Fibroblast of lung (primary cell): ENCODE measurements at regions not wholly inside any gene's neighbourhood (a gene's known extent, or its start where the extent isn't known, plus 50 kb on each side); places are given as distances from the start of the nearest gene placed in this dataset.

ENCODE experiments used
- DNase-seq, 2 donors: peaks; one replicate each; pipeline versions ENCODE4 v3.0.0 to v3.0.0-alpha.2; 2010; ENCODE audit warnings: low read depth in 2 of 2
- H2AFZ ChIP-seq: 2 replicates; pipeline ENCODE4 v1.5.1; 2012; ENCODE audit warnings: low read length, control low read depth, inconsistent platforms
- H3K27ac ChIP-seq: 2 replicates; pipeline ENCODE4 v1.5.1; 2011; ENCODE audit warnings: low read length, control low read depth; ENCODE audit not compliant: insufficient read depth
- H3K27me3 ChIP-seq: 2 replicates; pipeline ENCODE4 v1.5.1; 2011; ENCODE audit warnings: mild to moderate bottlenecking, low read length; ENCODE audit not compliant: control insufficient read depth, insufficient read depth
- H3K36me3 ChIP-seq: 2 replicates; pipeline ENCODE4 v1.5.1; 2011; ENCODE audit warnings: low read length; ENCODE audit not compliant: control insufficient read depth, insufficient read depth
- H3K4me1 ChIP-seq: 2 replicates; pipeline ENCODE4 v1.5.1; 2011; ENCODE audit warnings: low read length; ENCODE audit not compliant: control insufficient read depth, insufficient read depth; ENCODE audit errors: extremely low read depth
- H3K4me2 ChIP-seq: 2 replicates; pipeline ENCODE4 v1.5.1; 2011; ENCODE audit warnings: low read length, control low read depth; ENCODE audit not compliant: insufficient read depth; ENCODE audit errors: extremely low read depth
- H3K4me3 ChIP-seq, 4 experiments: fragments of 200-600 bp in 1 of 4; sonication (generic) in 1 of 4; replicated peaks in 1 of 4; 2 replicates each; pipeline ENCODE4 v1.5.1; 2011 to 2016; ENCODE audit warnings: low read length in 4 of 4, low read depth in 3 of 4, mild to moderate bottlenecking in 3 of 4, control low read depth in 2 of 4, inconsistent platforms in 1 of 4, mixed read lengths in 1 of 4; ENCODE audit not compliant: insufficient read depth in 1 of 4; ENCODE audit errors: control extremely low read depth in 1 of 4
- H3K79me2 ChIP-seq: 2 replicates; pipeline ENCODE4 v1.5.1; 2012; ENCODE audit warnings: mild to moderate bottlenecking, low read length, inconsistent platforms; ENCODE audit not compliant: control insufficient read depth, insufficient read depth
- H3K9ac ChIP-seq: 2 replicates; pipeline ENCODE4 v1.5.1; 2011; ENCODE audit warnings: mild to moderate bottlenecking, low read length, control low read depth; ENCODE audit not compliant: insufficient read depth
- H3K9me3 ChIP-seq: 2 replicates; pipeline ENCODE4 v1.5.1; 2012; ENCODE audit warnings: low read depth, low read length; ENCODE audit not compliant: control insufficient read depth, insufficient read depth
- H4K20me1 ChIP-seq: 2 replicates; pipeline ENCODE4 v1.5.1; 2011; ENCODE audit warnings: low read length; ENCODE audit not compliant: control insufficient read depth, insufficient read depth; ENCODE audit errors: extremely low read depth
- CTCF ChIP-seq, 2 donors: IDR thresholded peaks in 1 of 2; conservative IDR thresholded peaks in 1 of 2; 1 replicate in 1 of 2; 2 replicates in 1 of 2; pipeline ENCODE4 v1.5.1; 2011 to 2012; ENCODE audit warnings: low read length in 2 of 2, control low read depth in 1 of 2, inconsistent platforms in 1 of 2, low read depth in 1 of 2, mild to moderate bottlenecking in 1 of 2
- EZH2 ChIP-seq: IDR thresholded peaks from 2 replicates; pipeline ENCODE4 v1.5.1; 2012; ENCODE audit warnings: low read length, control low read depth, mild to moderate bottlenecking; ENCODE audit errors: missing control alignments

GRCh38 chr7:128172151-128172550 lies 68.9 kb upstream of the LEP start:
- H3K4me1 ChIP-seq, result peaks cover 1% of the 10 kb centered on the region
- H3K27me3 ChIP-seq, result peaks cover 50% of the 10 kb centered on the region
- H3K27ac ChIP-seq, result no peak overlapping the region
- H3K79me2 ChIP-seq, result no peaks in the 10 kb centered on the region
- H3K9me3 ChIP-seq, result no peaks in the 10 kb centered on the region
- H3K9ac ChIP-seq, result no peak overlapping the region
- no peak for TF ChIP-seq EZH2
- TF ChIP-seq CTCF (conservative IDR thresholded peaks at IDR 0.05 in 1 of 2, IDR thresholded peaks at IDR 0.05 in 1 of 2; ENCODE audit: low read depth in 1 of 2, low read length in 2 of 2), result no peak
- H3K36me3 ChIP-seq, result no peaks in the 10 kb centered on the region
- no peak for DNase-seq
- no peak overlapping the region for H3K4me3 ChIP-seq
- H3K4me2 ChIP-seq, result no peak overlapping the region
- H4K20me1 ChIP-seq, result peaks cover 2% of the 10 kb centered on the region
- no peak overlapping the region for H2AFZ ChIP-seq

- Histone ChIP-seq H2AFZ (no peak overlapping the region), H3K4me2 (no peak overlapping the region), H3K9me3 (no peaks in the 10 kb centered on the region), H3K4me1 (no peaks in the 10 kb centered on the region), H4K20me1 (peaks cover 2% of the 10 kb centered on the region), H3K27ac (no peak overlapping the region), H3K9ac (no peak overlapping the region), H3K79me2 (no peaks in the 10 kb centered on the region), H3K36me3 (no peaks in the 10 kb centered on the region), H3K27me3 (peaks cover 49% of the 10 kb centered on the region), H3K4me3 (no peak overlapping the region)
- no peak for DNase-seq
- TF ChIP-seq CTCF (conservative IDR thresholded peaks at IDR 0.05 in 1 of 2, IDR thresholded peaks at IDR 0.05 in 1 of 2; ENCODE audit: low read depth in 1 of 2, low read length in 2 of 2), result no peak
- TF ChIP-seq EZH2, result no peak
Measured at GRCh38 chr7:128172963-128173362, 68.1 kb upstream of the LEP start.

GRCh38 chr7:128174386-128174785 lies 66.7 kb upstream of the LEP start:
- H3K4me3 ChIP-seq, result no peak overlapping the region
- no peak overlapping the region for H3K4me2 ChIP-seq
- no peak overlapping the region for H3K9ac ChIP-seq
- no peaks in the 10 kb centered on the region for H3K79me2 ChIP-seq
- H2AFZ ChIP-seq, result no peak overlapping the region
- H3K27ac ChIP-seq, result no peak overlapping the region
- no peaks in the 10 kb centered on the region for H3K9me3 ChIP-seq
- no peak for TF ChIP-seq EZH2
- no peak for TF ChIP-seq CTCF (conservative IDR thresholded peaks at IDR 0.05 in 1 of 2, IDR thresholded peaks at IDR 0.05 in 1 of 2; ENCODE audit: low read depth in 1 of 2, low read length in 2 of 2)
- H3K36me3 ChIP-seq, result no peaks in the 10 kb centered on the region
- H3K27me3 ChIP-seq, result peaks cover 40% of the 10 kb centered on the region
- DNase-seq, result no peak
- H3K4me1 ChIP-seq, result no peaks in the 10 kb centered on the region
- peaks cover 2% of the 10 kb centered on the region for H4K20me1 ChIP-seq
